ENCODE measurements at regions not wholly inside any gene's neighbourhood (a gene's known extent, or its start where the extent isn't known, plus 50 kb on each side); places are given as distances from the start of the nearest gene placed in this dataset.

GRCh38 chr5:23223846-23224245, 283.6 kb upstream of the PRDM9 start:
- no peak for DNase-seq (ENCODE audit: low read depth)
- no peak overlapping the region for H3K4me3 ChIP-seq (ENCODE audit: low read depth, low read length)
- TF ChIP-seq, protein P1, sequence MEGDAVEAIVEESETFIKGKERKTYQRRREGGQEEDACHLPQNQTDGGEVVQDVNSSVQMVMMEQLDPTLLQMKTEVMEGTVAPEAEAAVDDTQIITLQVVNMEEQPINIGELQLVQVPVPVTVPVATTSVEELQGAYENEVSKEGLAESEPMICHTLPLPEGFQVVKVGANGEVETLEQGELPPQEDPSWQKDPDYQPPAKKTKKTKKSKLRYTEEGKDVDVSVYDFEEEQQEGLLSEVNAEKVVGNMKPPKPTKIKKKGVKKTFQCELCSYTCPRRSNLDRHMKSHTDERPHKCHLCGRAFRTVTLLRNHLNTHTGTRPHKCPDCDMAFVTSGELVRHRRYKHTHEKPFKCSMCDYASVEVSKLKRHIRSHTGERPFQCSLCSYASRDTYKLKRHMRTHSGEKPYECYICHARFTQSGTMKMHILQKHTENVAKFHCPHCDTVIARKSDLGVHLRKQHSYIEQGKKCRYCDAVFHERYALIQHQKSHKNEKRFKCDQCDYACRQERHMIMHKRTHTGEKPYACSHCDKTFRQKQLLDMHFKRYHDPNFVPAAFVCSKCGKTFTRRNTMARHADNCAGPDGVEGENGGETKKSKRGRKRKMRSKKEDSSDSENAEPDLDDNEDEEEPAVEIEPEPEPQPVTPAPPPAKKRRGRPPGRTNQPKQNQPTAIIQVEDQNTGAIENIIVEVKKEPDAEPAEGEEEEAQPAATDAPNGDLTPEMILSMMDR (IDR thresholded peaks at IDR 0.05; ENCODE audit: control insufficient read depth, extremely low read depth, insufficient read depth) = no peak

- TF ChIP-seq, protein P1 (IDR thresholded peaks at IDR 0.05; ENCODE audit: control insufficient read depth, extremely low read depth, insufficient read depth) = no peak
- DNase-seq (ENCODE audit: low read depth) = no peak
- H3K4me3 ChIP-seq (ENCODE audit: low read depth, low read length) = no peak overlapping the region
These were observed 285.6 kb upstream of the PRDM9 start for GRCh38 chr5:23221831-23222230.

- TF ChIP-seq, protein P1 (IDR thresholded peaks at IDR 0.05; ENCODE audit: control insufficient read depth, extremely low read depth, insufficient read depth) = no peak
- no peak for DNase-seq (ENCODE audit: low read depth)
- no peak overlapping the region for H3K4me3 ChIP-seq (ENCODE audit: low read depth, low read length)
These were observed 290.2 kb upstream of the PRDM9 start for GRCh38 chr5:23217159-23217558.

DNA sequence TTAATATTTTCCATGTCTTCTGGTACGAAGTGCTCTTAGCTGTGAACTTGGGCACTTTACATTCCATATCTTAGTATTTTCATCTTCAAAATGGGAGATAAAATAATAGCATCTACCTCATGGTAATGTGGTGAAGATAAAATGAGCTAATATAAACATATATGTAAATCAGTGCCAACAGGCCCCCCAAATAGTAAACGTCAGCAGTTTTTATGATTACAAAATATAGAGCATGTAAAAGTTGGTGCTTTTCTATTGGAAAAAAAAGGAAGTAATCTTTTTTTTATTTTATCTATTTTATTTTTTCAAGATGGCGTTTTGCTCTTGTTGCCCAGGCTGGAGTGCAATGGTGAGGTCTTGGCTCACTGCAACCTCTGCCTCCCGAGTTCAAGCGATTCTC, 291.1 kb upstream of the PRDM9 start:
- no peak for DNase-seq (ENCODE audit: low read depth)
- H3K4me3 ChIP-seq (ENCODE audit: low read depth, low read length) = no peak overlapping the region
- TF ChIP-seq, protein P1 (IDR thresholded peaks at IDR 0.05; ENCODE audit: control insufficient read depth, extremely low read depth, insufficient read depth) = no peak

DNA sequence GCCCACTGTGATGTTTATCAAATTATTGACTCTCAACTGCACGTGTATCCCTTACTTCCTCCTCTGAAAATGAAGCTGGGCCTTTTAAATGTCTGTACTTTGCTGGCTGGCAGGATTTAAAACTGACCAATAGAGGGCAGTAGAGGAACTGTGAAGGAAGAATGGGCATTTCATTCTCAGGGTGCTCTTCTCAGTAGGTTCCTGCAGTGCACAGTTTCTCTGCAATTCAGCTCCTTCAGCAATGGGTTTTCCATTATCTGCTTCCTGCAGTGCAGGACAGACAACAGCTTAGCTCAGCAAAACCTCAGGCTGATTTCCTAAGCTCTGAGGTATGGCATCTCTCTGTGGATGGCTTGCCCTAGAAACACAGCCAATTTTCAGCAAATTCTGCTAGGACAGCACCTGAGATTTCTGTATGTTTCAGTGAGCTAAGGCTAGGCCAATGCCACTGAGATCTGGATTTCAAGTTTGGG, 298.4 kb upstream of the PRDM9 start:
- TF ChIP-seq, protein P1 (IDR thresholded peaks at IDR 0.05; ENCODE audit: control insufficient read depth, extremely low read depth, insufficient read depth) = peak; percentile 91

DNA sequence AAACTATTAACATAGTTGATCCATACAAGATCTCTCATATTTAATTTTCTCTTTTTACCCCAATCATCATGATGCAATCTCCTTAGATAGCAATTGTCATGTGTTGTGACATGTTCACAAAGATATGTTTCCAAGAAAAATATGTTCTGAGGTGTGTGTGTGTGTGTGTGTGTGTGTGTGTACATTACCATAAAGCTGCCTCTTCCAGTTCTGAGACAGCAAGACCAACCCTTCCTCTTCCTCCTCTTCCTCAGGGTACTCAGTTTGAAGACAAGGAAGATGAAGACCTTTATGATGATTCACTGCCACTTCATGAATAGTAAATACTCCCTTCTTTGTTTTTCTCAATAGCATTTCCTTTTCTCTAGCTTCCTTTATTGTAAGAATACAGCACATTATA, 303.3 kb upstream of the PRDM9 start:
- DNase-seq (ENCODE audit: low read depth) = no peak
- H3K4me3 ChIP-seq (ENCODE audit: low read depth, low read length) = no peak overlapping the region
- TF ChIP-seq, protein P1 (IDR thresholded peaks at IDR 0.05; ENCODE audit: control insufficient read depth, extremely low read depth, insufficient read depth) = no peak

More for the DNA sequence above, 298.4 kb upstream of the PRDM9 start:
- H3K4me3 ChIP-seq (ENCODE audit: low read depth, low read length) = no peak overlapping the region
- peak; percentile 50 for DNase-seq (ENCODE audit: low read depth)

GRCh38 chr5:23169660-23170416, 316.7 kb upstream of the CDH12 start:
- TF ChIP-seq, protein P1 (IDR thresholded peaks at IDR 0.05; ENCODE audit: control insufficient read depth, extremely low read depth, insufficient read depth) = no peak
- no peak for DNase-seq (ENCODE audit: low read depth)
- H3K4me3 ChIP-seq (ENCODE audit: low read depth, low read length) = no peak overlapping the region

All from LNCaP clone FGC (cell line).